ENCODE measurements at regions not wholly inside any gene's neighbourhood (a gene's known extent, or its start where the extent isn't known, plus 50 kb on each side); places are given as distances from the start of the nearest gene placed in this dataset.

GRCh38 chr2:220899492-220899891 lies 672.6 kb downstream of the EPHA4 start:
- H3K14ac ChIP-seq (ENCODE audit: insufficient read depth, low read length) = no peak overlapping the region
- H3K79me2 ChIP-seq (ENCODE audit: insufficient read depth, low read length) = no peaks in the 10 kb centered on the region
- H3K79me1 ChIP-seq (ENCODE audit: insufficient read depth, low read depth, low read length, poor library complexity, severe bottlenecking) = no peaks in the 10 kb centered on the region
- no peak overlapping the region for H3K18ac ChIP-seq (ENCODE audit: insufficient read length, low read depth, low read length)
- H3K4me2 ChIP-seq (ENCODE audit: insufficient read depth, insufficient read length, low read length) = no peak overlapping the region
- H3K4me1 Mint-ChIP-seq = peaks cover 11 to 12% of the 10 kb centered on the region in 2 experiments
- H3K27ac ChIP-seq (ENCODE audit: insufficient read length, low read depth, low read length) = no peak overlapping the region
- H2AFZ ChIP-seq (ENCODE audit: low read length) = no peak overlapping the region
- H3K23me2 ChIP-seq (ENCODE audit: insufficient read length, low read depth, low read length, poor library complexity, severe bottlenecking) = no peaks in the 10 kb centered on the region
- no CpG with 5 or more reads among the region's 1 CpG for WGBS (ENCODE audit: extremely low coverage, insufficient read length, low lambda C conversion rate)
- H4K5ac ChIP-seq (ENCODE audit: insufficient read length, low read depth, low read length) = no peak overlapping the region
- no peaks in the 10 kb centered on the region for H3K27me3 Mint-ChIP-seq (ENCODE audit: low read depth)
- no peaks in the 10 kb centered on the region for H4K20me1 ChIP-seq (ENCODE audit: control insufficient read depth, insufficient read depth, insufficient read length)
- no peak overlapping the region for H4K8ac ChIP-seq (replicated peaks; ENCODE audit: insufficient read length, low read depth, low read length)
- H3K27ac Mint-ChIP-seq = no peak overlapping the region
- no peak overlapping the region for H2BK20ac ChIP-seq (ENCODE audit: low read depth, low read length, poor library complexity, severe bottlenecking)
- no peak overlapping the region for H2BK120ac ChIP-seq (ENCODE audit: low read depth, low read length, poor library complexity, severe bottlenecking)
- TF ChIP-seq, protein P1, sequence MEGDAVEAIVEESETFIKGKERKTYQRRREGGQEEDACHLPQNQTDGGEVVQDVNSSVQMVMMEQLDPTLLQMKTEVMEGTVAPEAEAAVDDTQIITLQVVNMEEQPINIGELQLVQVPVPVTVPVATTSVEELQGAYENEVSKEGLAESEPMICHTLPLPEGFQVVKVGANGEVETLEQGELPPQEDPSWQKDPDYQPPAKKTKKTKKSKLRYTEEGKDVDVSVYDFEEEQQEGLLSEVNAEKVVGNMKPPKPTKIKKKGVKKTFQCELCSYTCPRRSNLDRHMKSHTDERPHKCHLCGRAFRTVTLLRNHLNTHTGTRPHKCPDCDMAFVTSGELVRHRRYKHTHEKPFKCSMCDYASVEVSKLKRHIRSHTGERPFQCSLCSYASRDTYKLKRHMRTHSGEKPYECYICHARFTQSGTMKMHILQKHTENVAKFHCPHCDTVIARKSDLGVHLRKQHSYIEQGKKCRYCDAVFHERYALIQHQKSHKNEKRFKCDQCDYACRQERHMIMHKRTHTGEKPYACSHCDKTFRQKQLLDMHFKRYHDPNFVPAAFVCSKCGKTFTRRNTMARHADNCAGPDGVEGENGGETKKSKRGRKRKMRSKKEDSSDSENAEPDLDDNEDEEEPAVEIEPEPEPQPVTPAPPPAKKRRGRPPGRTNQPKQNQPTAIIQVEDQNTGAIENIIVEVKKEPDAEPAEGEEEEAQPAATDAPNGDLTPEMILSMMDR (conservative IDR thresholded peaks at IDR 0.05) = no peak
- no peak overlapping the region for H2BK12ac ChIP-seq (ENCODE audit: insufficient read length, low read depth, low read length)
- no peak for DNase-seq
- no peak overlapping the region for H3K4me3 Mint-ChIP-seq
- no peak overlapping the region for H3K56ac ChIP-seq (ENCODE audit: insufficient read length, low read depth, low read length)
- no peak overlapping the region for H2BK5ac ChIP-seq (ENCODE audit: insufficient read length, low read length)
- no peaks in the 10 kb centered on the region for H3K36me3 Mint-ChIP-seq (ENCODE audit: insufficient read depth in 1 of 3, low read depth in 3 of 3)
- no peak overlapping the region for H3T11ph ChIP-seq (ENCODE audit: low read length)
- peaks cover 2% of the 10 kb centered on the region; the same call in 1 of the 2 replicates for H3K4me1 ChIP-seq (ENCODE audit: insufficient read depth, low read length)
- H2AK5ac ChIP-seq (ENCODE audit: insufficient read length, low read length) = no peak overlapping the region
- H3K9ac ChIP-seq (ENCODE audit: extremely low read depth, insufficient read length, low read length) = no peak overlapping the region
- no peaks in the 10 kb centered on the region for H3K9me3 ChIP-seq (ENCODE audit: control insufficient read depth, low read depth, low read length)
- H2BK15ac ChIP-seq (ENCODE audit: low read depth, low read length) = no peak overlapping the region
- no peaks in the 10 kb centered on the region for H3K27me3 ChIP-seq (ENCODE audit: insufficient read depth, low read length)
- no peak overlapping the region for H3K4ac ChIP-seq (ENCODE audit: low read depth, low read length)
- H4K91ac ChIP-seq (ENCODE audit: insufficient read length, low read depth, low read length) = no peak overlapping the region
- no peak overlapping the region for H3K23ac ChIP-seq (ENCODE audit: insufficient read length, low read depth, low read length)
- no peaks in the 10 kb centered on the region for H3K9me3 Mint-ChIP-seq
